ENCODE measurements at regions not wholly inside any gene's neighbourhood (a gene's known extent, or its start where the extent isn't known, plus 50 kb on each side); places are given as distances from the start of the nearest gene placed in this dataset.

DNA sequence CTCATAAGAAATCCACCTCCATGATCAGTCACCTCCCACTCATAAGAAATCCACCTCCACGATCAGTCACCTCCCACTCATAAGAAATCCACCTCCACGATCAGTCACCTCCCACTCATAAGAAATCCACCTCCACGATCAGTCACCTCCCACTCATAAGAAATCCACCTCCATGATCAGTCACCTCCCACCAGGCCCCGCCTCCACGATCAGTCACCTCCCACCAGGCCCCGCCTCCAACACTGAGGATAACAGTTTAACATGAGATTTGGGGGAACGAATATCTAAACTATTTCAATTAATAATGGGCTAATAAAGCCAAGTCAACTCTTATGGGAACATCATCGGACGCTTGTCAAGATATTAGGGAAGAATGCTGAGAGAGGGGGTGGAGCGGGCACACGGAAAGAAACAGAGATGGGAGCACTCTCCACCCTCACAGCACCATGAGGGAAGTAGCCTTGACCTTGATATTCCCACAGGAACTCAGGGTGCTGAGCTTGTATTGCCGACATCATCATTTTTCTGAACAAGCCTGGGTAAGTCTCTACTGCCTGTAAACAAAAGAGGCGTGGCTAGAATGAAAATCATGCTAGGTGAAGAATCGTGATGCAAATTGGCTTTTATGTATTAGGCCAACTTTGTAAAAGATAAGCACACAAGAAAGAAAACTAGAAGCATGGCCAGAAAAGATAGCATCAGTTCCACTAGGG lies 303.5 kb upstream of the KLF6 start:
- H3K4me3 ChIP-seq (ENCODE audit: low read depth, low read length), result no peak overlapping the region
- TF ChIP-seq CTCF (IDR thresholded peaks at IDR 0.05; ENCODE audit: insufficient read depth, low read length), result no peak
- DNase-seq (ENCODE audit: low read depth), result no peak

- no peak for TF ChIP-seq CTCF (IDR thresholded peaks at IDR 0.05; ENCODE audit: insufficient read depth, low read length)
- H3K4me3 ChIP-seq (ENCODE audit: low read depth, low read length), result no peak overlapping the region
- peak; percentile 37 for DNase-seq (ENCODE audit: low read depth)
Observed at GRCh38 chr10:4086131-4086898, 301.3 kb upstream of the KLF6 start.

DNA sequence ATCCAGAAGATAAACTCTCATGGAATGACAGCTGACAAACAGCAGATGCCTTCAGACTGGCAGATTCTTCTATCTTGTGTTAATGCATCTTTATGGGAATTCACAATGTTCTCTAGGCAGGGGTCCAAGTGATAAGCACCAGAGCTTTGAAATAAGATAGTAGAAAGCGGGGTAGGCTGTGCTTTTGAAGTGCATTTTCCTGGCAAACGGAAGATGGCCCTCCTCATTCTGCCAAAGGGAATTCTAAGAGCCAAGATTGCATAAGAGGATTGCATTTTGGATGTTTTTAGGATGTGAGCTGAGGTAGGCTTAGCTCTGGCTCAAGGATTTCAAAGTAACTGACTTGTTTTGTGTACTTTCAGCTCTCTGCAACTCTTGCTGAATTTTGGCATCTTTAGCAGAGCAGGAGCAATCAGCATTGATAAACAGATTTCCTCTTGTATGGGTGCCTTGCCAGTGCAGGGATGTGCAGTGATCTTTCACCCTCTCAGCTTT lies 298.5 kb upstream of the KLF6 start:
- no peak for TF ChIP-seq CTCF (IDR thresholded peaks at IDR 0.05; ENCODE audit: insufficient read depth, low read length)
- H3K4me3 ChIP-seq (ENCODE audit: low read depth, low read length), result no peak overlapping the region
- DNase-seq (ENCODE audit: low read depth), result peak; percentile 90

DNA sequence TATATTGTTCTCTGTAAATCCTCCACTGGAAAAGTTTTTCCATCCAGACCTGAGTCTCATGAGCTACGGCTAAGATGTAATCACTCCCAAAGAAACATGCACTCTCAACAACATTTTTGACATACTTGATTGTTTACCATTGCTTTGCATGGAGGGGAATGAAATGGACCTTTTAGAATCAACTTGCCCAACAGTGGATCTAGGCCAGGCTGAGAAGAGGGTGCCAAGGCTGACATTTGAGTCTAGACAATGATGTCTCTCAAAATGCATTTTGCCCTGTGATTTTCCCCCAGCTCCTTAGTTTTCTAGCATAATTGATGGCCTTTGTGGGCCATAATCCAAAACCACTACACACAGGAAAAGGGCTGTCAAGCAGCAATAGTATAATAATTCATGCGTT lies 297.9 kb upstream of the KLF6 start:
- no peak overlapping the region for H3K4me3 ChIP-seq (ENCODE audit: low read depth, low read length)
- no peak for TF ChIP-seq CTCF (IDR thresholded peaks at IDR 0.05; ENCODE audit: insufficient read depth, low read length)
- DNase-seq (ENCODE audit: low read depth), result peak; percentile 85

- H3K4me3 ChIP-seq (ENCODE audit: low read depth, low read length), result no peak overlapping the region
- DNase-seq (ENCODE audit: low read depth), result peak; percentile 86
- TF ChIP-seq CTCF (IDR thresholded peaks at IDR 0.05; ENCODE audit: insufficient read depth, low read length), result no peak
Observed at GRCh38 chr10:4081685-4082111, 296.7 kb upstream of the KLF6 start.

DNA sequence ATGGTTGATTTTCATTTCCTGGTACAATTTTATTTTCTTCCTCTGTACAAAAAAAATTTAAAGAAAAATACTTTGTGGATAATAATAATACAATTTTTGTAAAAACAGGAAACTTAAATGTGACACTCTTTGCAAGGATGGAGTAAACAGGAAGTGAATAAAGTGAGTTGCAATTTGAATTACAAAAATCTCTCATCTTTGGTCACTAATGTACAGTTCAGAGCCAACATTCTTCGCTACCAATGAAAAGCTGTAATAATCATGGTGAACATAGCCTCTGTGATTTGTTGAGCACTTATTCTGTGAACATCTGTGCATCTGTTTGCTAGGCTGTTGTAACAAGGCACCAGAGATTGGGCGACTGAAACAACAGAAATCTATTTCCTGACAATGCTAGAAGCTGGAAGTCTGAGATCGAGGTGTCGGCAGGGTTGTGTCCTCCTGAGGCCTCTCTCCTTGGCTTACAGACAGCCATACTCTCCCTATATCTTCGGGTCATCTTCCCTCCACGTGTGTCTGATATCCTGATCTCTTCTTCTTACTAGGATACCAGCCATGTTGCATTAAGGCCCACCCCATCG lies 295.3 kb upstream of the KLF6 start:
- H3K4me3 ChIP-seq (ENCODE audit: low read depth, low read length), result no peak overlapping the region
- TF ChIP-seq CTCF (IDR thresholded peaks at IDR 0.05; ENCODE audit: insufficient read depth, low read length), result no peak
- no peak for DNase-seq (ENCODE audit: low read depth)

Data from fibroblast of the aortic adventitia (primary cell).